Renal pelvis (tissue), 1 donor: ENCODE measurements at regions not wholly inside any gene's neighbourhood (a gene's known extent, or its start where the extent isn't known, plus 50 kb on each side); places are given as distances from the start of the nearest gene placed in this dataset.
A peak's percentile ranks its signal among the peaks of the same experiment; 100 is the strongest.
"Not testable (repeated sequence)": the region's sequence is repeated elsewhere in the genome, so short reads cannot be mapped to it uniquely, and the experiment has no call there.

ENCODE experiments used
- DNase-seq: peaks from one replicate; pipeline ENCODE4 v3.0.0-alpha.2; 2013

GRCh38 chr10:45056806-45057205 is 56.1 kb downstream of the ZNF22 start:
- not testable (repeated sequence) for DNase-seq

- DNase-seq, result no peak
These were observed 57.9 kb downstream of the ZNF22 start for GRCh38 chr10:45058580-45058979.

GRCh38 chr10:45058992-45059561 is 58.4 kb downstream of the ZNF22 start:
- DNase-seq, result no peak

- DNase-seq, result no peak
These were observed 58.9 kb downstream of the ZNF22 start for GRCh38 chr10:45059632-45060031.

GRCh38 chr10:45061982-45062381 is 61.3 kb downstream of the ZNF22 start:
- DNase-seq, result no peak

GRCh38 chr10:45063591-45064231 is 63.0 kb downstream of the ZNF22 start:
- no peak for DNase-seq

GRCh38 chr10:45064998-45065397 is 64.3 kb downstream of the ZNF22 start:
- DNase-seq, result no peak

- DNase-seq, result no peak
These were observed 70.5 kb downstream of the ZNF22 start for GRCh38 chr10:45071043-45071813.

GRCh38 chr10:45075216-45075615 is 74.5 kb downstream of the ZNF22 start:
- DNase-seq, result no peak

GRCh38 chr10:45075826-45076380 is 75.2 kb downstream of the ZNF22 start:
- peak; percentile 49 for DNase-seq

GRCh38 chr10:45076891-45077290 is 76.2 kb downstream of the ZNF22 start:
- no peak for DNase-seq

- no peak for DNase-seq
These were observed 79.6 kb downstream of the ZNF22 start for GRCh38 chr10:45080331-45080730.

GRCh38 chr10:45082176-45082575 is 81.5 kb downstream of the ZNF22 start:
- DNase-seq, result no peak

GRCh38 chr10:45091968-45092367 is 91.2 kb downstream of the ZNF22 start:
- DNase-seq, result no peak

- DNase-seq, result no peak
These were observed 93.2 kb downstream of the ZNF22 start for GRCh38 chr10:45093945-45094344.

GRCh38 chr10:45095286-45095685 is 94.6 kb downstream of the ZNF22 start:
- peak; percentile 49 for DNase-seq

- DNase-seq, result no peak
These were observed 95.3 kb downstream of the ZNF22 start for GRCh38 chr10:45096001-45096400.

- no peak for DNase-seq
These were observed 99.7 kb downstream of the ZNF22 start for GRCh38 chr10:45100429-45100828.

- DNase-seq, result no peak
These were observed 104.0 kb downstream of the ZNF22 start for GRCh38 chr10:45104674-45105073.

GRCh38 chr10:45105309-45105708 is 104.6 kb downstream of the ZNF22 start:
- not testable (repeated sequence) for DNase-seq

- no peak for DNase-seq
These were observed 105.6 kb downstream of the ZNF22 start for GRCh38 chr10:45106236-45106856.

GRCh38 chr10:45111509-45111908 is 110.8 kb downstream of the ZNF22 start:
- no peak for DNase-seq
